Stimulated activated CD8-positive, alpha-beta memory T cell treated with anti-CD3 and anti-CD28 coated beads, Interleukin-7, amount 100 ng/mL, for 48 hours (primary cell): ENCODE measurements at regions not wholly inside any gene's neighbourhood (a gene's known extent, or its start where the extent isn't known, plus 50 kb on each side); places are given as distances from the start of the nearest gene placed in this dataset.
A peak's percentile ranks its signal among the peaks of the same experiment; 100 is the strongest.
"Not testable (repeated sequence)": the region's sequence is repeated elsewhere in the genome, so short reads cannot be mapped to it uniquely, and the experiment has no call there.

Experiments
- DNase-seq, 2 donors: peaks; one replicate each; pipeline ENCODE4 v3.0.0-alpha.2; 2020; ENCODE audit warnings: low read depth in 1 of 2; ENCODE audit errors: extremely low read depth in 1 of 2

DNA sequence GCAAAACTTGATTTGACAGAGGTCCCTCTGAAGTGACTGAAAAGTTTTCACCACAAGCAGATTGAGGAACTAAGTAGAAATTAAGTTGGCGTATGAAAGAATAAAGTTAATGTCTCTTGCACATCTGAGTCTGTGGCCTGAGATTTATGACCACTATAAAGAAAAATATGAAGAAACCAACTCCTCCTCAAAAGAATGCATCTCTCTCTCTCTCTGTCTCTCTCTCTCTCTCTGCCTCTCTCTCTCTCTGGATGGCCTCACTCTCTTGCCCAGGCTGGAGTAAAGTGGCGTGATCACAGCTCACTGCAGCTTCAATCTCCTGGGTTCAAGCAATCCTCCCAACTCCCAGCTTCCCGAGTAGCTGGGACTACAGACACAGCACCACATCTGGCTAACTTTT, 55.2 kb downstream of the RPL22L1 start:
- no peak for DNase-seq

DNA sequence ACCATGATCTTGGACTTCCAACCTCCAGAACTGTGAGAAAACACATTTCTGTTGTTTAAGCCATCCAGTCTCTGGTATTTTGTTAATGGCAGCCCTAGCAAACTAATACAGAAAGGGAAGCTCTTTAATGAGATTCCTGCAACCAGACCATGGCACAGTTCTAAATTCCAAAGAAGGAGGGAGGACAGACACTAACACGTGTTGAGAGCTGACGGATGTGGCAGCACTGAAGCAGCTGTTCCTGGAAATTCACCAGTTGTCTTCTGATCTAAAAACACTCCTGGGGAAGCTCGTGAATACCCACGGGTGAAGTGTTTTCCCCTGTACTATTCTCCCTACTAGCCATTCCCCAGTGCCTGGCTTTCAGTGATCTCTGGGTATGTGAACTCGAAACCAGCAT, 56.7 kb downstream of the RPL22L1 start:
- DNase-seq = no peak

DNA sequence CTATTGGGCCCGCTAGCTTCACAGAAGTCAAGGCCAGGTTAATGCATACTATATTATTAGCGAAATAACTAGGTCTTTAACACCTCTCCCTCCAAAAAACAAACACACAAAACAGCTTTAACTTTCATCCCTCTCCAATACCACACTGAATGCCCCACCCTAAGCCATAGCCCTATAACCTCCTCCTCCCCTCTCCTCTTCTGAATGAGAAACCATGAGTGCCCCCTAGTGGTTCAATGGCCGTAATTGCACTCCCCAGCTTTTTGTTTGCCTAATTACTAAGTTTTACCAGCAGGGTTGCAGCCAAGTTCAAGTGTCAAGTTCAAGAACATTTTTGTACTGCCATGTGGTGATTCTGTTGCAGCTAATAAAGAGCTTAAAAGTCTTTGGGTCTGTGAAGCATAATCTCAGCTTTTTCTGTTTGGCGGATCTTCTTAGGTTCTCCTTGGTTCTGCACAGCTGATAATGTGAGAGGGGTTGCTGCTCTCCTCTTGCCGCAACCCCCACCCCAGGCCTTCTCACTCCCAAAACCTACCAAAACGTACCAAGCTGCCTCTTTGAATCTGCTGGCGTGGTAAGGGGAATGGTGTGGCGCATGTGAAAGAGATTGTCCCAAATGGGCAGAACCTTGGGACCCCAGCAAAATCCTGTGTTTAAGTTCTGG, 57.9 kb downstream of the RPL22L1 start:
- DNase-seq = peak; percentile 20 to 44

DNA sequence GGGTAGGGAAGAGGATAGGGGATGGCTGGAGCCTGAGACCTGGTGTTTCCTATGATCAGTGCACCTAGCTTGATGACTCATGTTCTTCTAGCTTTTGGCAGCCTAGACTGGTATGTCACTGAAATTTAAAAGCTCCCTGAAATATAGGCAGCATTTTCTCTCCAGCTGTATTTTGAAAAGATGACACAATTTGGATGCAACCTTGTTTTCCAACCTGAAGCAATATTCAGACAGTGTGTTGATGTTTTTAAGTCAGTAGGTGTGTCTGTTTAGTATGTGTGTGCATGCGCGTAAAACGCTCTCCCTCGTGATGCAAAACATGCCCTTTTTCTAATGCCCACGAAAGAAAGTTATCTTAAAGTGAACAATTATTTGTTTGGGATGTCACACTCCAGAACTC, 58.5 kb downstream of the RPL22L1 start:
- DNase-seq = no peak

DNA sequence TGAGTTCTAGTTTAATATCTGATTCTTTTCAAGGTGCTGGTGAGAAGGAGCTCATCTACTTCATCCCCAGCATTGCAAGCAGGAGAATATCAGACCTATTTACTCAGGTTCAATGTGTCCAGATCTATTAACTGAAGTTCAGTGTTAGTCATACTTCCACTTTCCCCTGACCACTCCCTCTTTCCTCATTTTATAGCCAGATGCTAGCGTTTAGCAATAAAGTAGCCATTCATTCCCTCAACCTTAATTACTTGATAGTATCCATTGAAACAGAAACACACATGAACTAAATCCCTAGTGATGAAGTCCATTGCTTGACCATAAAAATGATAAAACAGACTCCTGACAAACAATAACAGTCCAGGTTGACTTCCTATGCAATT, 60.0 kb downstream of the RPL22L1 start:
- DNase-seq = no peak

DNA sequence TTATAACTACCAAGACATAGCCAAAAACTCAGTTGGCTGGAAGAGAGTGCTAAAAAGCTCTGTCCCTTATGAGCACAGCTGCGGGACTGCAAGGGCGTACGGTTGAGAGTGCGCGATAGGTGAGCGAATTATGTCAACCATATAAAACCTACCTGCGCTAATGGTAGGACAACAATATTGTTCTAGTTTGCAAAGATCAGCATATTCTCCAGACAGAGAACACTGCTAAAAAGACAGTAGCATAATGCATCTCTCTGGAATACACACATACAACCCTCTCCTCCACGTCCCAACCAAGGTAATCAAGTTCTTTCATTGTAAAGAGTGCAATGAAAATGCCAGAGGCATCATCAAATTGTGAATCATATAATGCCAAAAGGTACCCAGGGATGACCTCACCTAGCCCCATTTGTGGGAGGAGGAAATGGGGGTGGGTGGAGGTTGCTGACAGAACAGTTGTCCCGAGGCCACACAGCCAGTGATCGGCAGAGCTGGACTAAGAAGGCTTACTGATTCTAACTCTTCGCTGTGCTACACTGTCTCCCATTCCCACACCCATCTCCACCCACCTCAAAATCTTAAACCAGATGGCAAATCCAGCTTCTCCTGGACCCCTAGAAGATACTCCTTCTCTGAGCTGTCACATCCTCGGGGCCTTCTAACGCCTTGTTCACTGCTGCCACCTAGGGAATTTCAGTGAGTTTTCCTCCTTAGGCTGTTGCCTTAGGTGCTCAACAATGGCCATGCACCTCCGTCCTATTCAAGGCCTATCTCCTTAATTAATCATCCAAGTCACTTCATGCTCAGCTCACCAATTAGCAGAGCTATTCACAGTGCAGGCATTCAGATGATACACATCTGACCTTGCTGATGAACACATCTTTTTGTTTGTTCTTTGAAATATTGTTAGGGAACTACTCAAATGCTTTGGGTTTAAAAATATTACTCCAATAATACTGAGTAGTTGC, 60.7 kb downstream of the RPL22L1 start:
- DNase-seq = no peak

DNA sequence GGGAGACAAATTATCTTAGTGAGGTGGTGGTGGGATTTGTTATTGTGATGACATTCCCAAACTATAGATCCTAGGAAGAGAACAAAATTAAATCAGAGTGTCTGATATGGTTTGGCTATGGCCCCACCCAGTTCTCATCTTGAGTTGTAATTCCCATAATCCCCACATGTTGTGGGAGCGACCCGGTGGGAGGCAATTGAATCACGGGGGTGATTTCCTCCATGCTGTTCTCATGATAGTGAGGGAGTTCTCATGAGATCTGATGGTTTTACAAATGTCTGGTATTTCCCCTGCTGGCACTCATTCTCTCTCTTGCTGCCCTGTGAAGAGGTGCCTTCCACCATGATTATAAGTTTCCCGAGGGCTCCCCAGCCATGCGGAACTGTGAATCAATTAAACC, 62.0 kb downstream of the RPL22L1 start:
- no peak for DNase-seq

DNA sequence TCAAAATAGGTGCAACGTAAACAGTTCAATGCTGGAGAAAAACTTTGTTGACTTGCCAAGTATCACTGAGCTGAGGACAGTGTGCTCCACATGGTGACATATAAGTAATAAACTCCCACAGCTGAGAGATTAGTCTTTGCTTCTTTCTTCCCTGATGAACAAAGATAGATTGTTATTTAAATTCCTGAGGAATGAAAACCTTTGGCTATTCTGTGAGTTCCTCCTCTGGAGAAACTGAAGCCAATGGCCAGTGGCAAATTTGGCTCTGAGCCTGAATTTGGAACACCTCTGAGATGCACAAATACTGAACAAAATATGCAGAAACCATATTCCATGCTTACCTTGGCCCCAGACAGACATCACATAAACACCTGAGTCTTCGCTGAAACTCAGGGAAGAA, 63.3 kb downstream of the RPL22L1 start:
- no peak for DNase-seq

DNA sequence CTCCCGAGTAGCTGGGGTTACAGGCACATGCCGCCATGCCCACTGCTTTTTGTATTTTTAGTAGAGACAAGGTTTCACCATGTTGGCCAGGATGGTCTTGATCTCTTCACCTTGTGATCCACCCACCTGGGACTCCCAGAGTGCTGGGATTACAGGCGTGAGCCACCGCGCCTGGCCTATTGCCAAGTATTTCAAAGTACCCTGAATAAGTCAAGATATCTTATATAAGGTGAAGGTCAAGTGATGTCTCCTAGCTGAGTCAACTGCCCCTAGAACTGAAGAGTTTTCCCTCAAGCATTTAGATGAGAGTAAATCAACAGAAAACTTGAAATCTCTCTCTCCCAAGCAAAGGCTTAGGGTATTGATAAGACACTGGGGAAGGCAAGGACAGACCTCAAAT, 63.9 kb downstream of the RPL22L1 start:
- no peak for DNase-seq

DNA sequence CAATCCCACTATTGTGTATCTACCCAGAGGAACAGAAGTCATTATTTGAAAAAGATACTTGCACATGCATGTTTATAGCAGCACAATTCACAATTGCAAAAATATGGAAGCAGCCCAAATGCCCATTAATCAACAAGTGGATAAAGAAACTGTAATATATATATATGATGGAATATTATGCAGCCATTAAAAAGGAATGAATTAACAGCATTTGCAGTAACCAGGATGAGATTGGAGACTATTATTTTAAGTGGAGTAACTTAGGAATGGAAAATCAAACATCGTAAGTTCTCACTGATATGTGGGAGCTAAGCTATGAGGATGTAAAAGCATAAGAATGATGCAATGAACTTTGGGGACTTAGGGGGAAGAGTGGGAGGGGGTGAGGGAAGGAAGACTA, 64.7 kb downstream of the RPL22L1 start:
- not testable (repeated sequence) for DNase-seq

DNA sequence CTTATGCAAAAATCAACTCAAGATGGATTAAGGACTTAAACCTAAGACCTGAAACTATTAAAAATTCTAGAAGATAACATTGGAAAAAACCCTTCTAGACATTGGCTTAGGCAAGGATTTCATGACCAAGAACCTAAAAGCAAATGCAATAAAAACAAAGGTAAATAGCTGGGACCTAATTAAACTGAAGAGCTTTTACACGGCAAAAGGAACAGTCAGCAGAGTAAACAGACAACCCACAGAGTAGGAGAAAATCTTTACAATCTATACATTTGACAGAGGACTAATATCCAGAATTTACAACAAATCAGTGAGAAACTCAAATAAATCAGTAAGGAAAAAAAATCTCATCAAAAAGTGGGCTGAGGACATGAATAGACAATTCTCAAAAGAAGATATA, 65.4 kb downstream of the RPL22L1 start:
- not testable (repeated sequence) for DNase-seq

DNA sequence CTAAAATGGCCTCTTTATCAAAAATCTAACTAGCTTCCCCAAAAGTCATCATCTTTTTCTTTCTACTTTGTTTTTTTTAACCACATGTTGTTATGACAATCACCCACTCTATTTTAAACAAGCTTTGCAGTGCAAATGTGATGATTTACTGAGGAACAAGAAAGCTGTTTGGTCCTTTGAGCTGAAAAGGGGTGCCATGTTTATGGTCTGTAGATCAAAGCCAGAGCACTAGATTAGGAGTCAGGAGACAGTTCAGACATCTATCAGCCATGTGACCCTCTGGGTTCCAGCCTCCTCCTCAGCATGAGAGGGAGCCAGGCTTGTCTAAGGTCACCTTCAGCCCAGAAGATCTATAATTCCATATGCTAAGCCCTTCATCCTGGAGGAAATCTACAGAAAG, 65.9 kb downstream of the RPL22L1 start:
- no peak for DNase-seq

DNA sequence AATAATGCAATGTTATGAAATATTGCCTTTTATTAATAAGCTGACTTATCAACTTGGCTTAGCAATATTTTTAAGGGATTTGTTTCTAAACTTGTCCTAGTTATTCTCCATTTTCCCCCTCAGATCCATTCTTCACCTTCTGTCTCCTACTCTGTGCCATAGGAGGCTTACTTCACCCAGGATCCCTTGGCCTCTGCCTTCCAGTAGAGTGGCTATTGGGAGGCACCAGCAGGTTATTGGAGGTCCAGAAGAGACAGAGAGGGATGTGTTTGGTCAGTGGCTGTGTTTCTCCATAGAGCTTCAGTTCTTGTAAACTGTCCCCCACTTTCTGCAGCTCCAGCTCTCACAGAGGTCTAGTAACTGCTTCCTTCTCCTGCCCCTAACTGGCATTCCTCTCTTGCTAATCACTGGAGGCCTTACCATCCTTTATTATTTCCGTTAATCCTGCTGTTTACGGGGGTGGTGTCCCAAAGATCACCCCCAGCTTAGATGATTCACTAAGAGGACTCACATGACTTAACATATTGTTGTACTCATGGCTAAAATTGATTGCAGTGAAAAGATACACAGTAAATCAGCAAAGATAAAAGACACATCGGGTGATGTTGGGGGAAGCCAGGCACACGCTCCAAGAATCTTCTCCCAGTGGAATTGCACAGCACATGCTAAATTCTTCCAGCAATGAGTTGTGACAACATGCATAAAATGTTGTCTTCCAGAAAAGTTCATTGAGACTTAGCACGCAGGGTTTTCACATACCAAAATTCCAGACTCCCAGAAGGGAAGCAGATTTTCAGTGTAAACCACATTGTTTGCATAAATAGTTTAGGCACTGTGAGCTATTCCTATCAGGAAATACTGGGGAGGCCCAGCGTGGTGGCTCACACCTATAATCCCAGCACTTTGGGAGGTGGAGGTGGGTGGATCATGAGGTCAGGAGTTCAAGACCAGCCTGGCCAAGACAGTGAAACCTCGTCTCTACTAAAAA, 67.5 kb downstream of the RPL22L1 start:
- DNase-seq = no peak

DNA sequence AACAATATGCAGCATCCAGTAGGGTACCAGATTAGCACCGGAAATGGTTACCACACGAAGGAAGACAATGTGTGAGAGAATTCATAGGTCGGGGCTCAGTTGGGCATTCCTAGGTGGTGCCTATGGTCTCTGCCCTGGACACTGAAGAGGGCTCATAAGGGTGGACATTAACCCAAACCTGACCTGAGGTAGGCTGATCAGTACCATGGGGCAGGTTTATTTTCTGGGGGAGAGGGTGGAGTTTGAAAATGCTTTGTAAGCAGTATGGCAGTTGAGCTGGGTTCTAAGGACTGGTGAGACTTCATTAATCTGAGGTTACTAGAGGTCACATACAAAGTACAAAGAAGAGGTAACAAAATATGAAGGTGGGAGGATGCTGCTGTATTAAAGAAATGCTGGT, 68.4 kb downstream of the RPL22L1 start:
- DNase-seq = no peak

DNA sequence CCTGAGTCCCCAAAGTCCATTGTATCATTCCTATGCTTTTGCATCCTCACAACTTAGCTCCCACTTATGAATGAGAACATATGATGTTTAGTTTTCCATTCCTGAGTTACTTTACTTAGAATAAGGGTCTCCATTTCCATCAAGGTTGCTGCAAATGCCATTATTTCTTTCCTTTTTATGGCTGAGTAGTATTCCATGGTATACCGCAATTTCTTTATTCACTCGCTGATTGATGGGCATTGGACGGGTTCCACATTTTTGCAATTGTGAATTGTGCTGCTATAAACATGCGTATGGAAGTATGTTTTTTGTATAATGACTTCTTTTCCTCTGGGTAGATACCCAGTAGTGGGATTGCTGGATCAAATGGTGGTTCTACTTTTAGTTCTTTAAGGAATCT, 69.7 kb downstream of the RPL22L1 start:
- not testable (repeated sequence) for DNase-seq

DNA sequence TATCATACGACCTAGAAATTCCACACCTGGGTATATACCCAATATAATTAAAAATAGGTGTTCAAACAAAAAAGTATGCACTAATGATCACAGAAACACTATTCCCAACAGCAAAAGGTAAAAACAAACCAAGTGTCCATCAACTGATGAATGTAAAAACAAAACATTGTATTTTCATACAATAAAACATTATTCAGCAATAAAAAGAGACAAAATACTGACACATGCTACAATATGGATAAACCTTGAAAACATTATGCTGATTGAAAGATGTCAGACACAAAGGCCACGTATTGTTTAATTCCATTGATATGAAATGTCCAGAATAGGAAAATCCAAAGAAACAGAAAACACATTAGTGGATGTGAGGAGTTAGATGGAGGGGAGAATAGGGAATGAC, 71.0 kb downstream of the RPL22L1 start:
- no peak for DNase-seq

DNA sequence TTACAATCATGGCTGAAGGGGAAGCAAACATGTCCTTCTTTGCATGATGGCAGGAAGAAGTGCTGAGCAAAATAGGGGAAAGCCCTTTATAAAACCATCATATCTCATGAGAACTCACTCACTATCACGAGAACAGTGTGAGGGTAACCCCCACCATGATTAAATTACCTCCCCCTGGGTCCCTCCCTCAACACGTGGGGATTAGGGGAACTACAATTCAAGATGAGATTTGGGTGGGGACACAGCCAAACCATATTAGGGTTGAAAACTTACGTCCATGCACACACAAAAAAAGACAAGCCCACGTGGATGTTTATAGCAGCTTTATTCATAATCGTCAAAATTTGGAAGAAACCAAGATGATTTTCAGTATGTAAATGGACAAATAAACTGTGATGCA, 72.3 kb downstream of the RPL22L1 start:
- DNase-seq = no peak

DNA sequence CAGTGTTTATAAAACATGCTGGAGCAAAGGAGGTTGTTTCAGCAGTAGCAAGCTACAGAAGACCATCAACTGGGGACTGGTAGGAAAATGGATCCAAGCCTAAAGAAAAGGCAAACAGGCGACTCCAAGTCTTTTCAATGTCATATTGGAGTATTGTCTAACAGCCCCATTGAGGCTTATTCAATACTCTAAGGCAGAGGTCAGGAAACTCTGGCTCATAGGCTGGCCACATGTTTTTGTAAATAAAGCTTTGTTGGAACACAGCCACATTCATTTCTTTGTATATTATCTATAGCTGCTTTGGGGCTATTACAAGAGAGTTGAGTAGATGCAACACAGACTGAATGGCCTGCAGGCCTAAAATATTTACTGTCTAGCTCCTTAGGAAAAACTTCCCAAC, 77.5 kb downstream of the RPL22L1 start:
- DNase-seq = no peak

DNA sequence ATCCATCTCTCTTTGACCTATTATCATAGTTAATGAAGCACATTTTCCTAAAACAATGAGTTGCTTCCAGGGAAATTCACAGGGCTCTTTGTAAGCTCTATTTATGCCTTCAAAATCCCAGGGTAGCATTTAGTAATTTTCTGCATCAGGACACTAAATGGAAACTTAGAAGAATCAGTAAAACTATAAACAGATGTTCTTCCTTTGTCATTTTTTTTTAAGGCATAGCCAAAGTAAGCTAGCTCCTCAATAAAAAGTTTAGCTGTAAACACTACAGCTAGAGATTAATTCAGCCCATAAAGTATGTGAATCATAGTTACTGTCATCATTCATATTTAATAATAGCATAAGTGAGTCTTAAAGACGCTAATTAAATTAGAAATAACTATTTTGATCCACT, 79.3 kb downstream of the RPL22L1 start:
- no peak for DNase-seq

DNA sequence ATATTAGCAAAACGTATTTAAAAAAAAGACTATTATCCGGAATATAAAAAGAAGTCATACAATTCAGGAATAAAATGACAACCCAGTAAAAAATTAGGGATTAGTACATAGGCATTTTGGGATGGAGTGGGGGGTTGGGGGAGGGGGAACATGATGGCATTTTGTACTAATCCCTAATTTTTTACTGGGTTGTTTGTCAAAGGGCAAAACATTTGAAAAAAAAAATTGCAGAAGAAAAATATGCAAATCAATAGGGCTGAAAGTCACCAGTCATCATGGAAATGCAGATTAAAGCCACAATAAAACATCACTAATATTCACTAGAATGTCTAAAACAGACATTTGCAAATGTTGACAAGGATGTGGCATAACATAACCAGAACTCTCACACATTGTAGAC, 82.5 kb downstream of the RPL22L1 start:
- DNase-seq = no peak

DNA sequence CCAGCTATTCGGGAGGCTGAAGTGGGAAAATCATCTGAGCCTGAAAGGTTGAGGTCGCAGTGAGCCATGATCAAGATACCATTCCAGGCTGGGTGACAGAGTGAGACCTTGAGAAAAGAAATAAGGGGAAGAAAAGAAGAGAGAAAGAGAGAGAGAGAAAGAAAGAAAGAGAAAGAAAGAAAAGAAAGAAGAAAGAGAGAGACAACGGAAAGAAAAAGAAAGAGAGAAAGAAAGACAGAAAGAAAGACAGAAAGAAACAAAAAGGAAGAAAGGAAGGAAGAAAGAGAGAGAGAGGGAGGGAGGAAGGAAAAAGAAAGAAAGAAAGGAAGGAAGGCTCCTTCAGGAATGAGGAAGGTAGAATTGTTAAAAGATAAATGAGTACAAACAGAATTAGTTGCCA, 84.5 kb downstream of the RPL22L1 start:
- no peak for DNase-seq
